Suprapubic skin (tissue), 3 donors: ENCODE measurements at regions not wholly inside any gene's neighbourhood (a gene's known extent, or its start where the extent isn't known, plus 50 kb on each side); places are given as distances from the start of the nearest gene placed in this dataset.

Experiments
- EP300 ChIP-seq: sonication (generic); formaldehyde crosslinking; IDR thresholded peaks from one replicate; pipeline ENCODE4 v1.6.1; 2017; ENCODE audit warnings: antibody characterized with exemption
- POLR2A ChIP-seq, 2 donors: fragments of 450-650 bp; IDR thresholded peaks; one replicate each; pipeline ENCODE4 v1.6.1; 2017; ENCODE audit warnings: antibody characterized with exemption in 2 of 2, mild to moderate bottlenecking in 2 of 2, moderate library complexity in 2 of 2
- TF ChIP-seq, protein P1 (sequence below), 2 donors: fragments of 200-600 bp in 1 of 2; fragments of 450-650 bp in 1 of 2; sonication (generic) in 1 of 2; IDR thresholded peaks; one replicate each; pipeline ENCODE4 v1.5.1; 2016 to 2019; ENCODE audit warnings: antibody characterized with exemption in 2 of 2, mild to moderate bottlenecking in 1 of 2, moderate library complexity in 1 of 2

DNA sequence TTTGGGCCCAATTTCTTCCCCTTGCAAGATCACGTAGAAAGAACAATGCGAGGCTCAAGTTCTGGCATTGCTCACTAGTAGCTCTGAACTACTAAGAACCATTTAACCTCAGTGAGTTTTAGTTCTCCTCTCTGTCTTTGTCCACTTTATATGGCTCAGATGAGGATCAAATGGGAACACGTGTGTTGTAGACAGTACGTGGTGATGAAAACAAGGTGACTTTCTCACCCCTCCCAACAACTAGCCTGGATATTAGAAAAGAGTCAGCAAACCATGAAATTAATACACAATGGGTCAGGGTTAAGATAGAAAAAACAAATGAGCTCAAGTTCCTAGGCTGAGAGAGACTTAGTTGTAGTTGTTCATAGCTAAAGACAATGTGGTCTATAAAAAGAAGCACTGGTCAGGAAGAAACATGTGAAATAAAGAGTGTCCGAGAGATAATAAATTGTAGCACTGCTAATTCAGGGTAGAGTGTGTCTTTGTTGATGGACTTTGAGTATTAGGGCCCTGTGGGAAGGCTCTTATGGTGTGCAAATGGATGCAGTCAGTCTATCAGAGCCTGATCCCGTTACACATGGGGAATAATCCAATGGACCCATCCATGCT, 417.0 kb downstream of the HAPSTR1 start:
- no peak for TF ChIP-seq EP300
- TF ChIP-seq, protein P1, sequence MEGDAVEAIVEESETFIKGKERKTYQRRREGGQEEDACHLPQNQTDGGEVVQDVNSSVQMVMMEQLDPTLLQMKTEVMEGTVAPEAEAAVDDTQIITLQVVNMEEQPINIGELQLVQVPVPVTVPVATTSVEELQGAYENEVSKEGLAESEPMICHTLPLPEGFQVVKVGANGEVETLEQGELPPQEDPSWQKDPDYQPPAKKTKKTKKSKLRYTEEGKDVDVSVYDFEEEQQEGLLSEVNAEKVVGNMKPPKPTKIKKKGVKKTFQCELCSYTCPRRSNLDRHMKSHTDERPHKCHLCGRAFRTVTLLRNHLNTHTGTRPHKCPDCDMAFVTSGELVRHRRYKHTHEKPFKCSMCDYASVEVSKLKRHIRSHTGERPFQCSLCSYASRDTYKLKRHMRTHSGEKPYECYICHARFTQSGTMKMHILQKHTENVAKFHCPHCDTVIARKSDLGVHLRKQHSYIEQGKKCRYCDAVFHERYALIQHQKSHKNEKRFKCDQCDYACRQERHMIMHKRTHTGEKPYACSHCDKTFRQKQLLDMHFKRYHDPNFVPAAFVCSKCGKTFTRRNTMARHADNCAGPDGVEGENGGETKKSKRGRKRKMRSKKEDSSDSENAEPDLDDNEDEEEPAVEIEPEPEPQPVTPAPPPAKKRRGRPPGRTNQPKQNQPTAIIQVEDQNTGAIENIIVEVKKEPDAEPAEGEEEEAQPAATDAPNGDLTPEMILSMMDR (IDR thresholded peaks at IDR 0.05) = no peak
- TF ChIP-seq POLR2A (IDR thresholded peaks at IDR 0.05) = no peak
